Sigmoid colon (tissue), 4 donors: ENCODE measurements at regions not wholly inside any gene's neighbourhood (a gene's known extent, or its start where the extent isn't known, plus 50 kb on each side); places are given as distances from the start of the nearest gene placed in this dataset.

Source experiments
- CTCF ChIP-seq, 4 experiments: fragments of 450-650 bp in 3 of 4; fragments of 200-600 bp in 1 of 4; IDR thresholded peaks; one replicate each; pipeline ENCODE4 v1.5.1; 2016 to 2019; ENCODE audit warnings: antibody characterized with exemption in 4 of 4, mild to moderate bottlenecking in 3 of 4, moderate library complexity in 2 of 4
- POLR2AphosphoS5 ChIP-seq, 4 donors: sonication (generic); formaldehyde crosslinking; IDR thresholded peaks; one replicate each; pipeline ENCODE4 v1.6.1; 2017; ENCODE audit warnings: antibody characterized with exemption in 4 of 4

- no peak for TF ChIP-seq POLR2AphosphoS5 (IDR thresholded peaks at IDR 0.05)
- TF ChIP-seq CTCF (IDR thresholded peaks at IDR 0.05): no peak
These were observed 282.7 kb downstream of the CNTN3 start for GRCh38 chr3:74331711-74332110.
